IMR-90 (cell line): ENCODE measurements at regions not wholly inside any gene's neighbourhood (a gene's known extent, or its start where the extent isn't known, plus 50 kb on each side); places are given as distances from the start of the nearest gene placed in this dataset.

Experiments used
- ATAC-seq: fragments of 200-7000 bp; cut with Tn5 transposase; 2 replicates; pipeline ENCODE4 v1.9.1; 2020; ENCODE audit warnings: low read depth, mild to moderate bottlenecking, moderate library complexity
- BruUV-seq: library from RNA; stranded (reverse); fragments of 400-500 nt; replicated peaks from 2 replicates; lab custom pipeline; 2021; lab: Mats Ljungman, UMichigan
- CTCF ChIA-PET: fragments of 300-600 bp; formaldehyde crosslinking; extraction: SDS; loops from one replicate; lab custom pipeline; 2021; ENCODE audit warnings: antibody characterized with exemption; lab: Yijun Ruan, JAX
- POLR2A ChIA-PET: fragments of 300-600 bp; sonication (Branson Sonifier 250); formaldehyde crosslinking; loops from one replicate; lab custom pipeline; 2022; ENCODE audit warnings: antibody characterized with exemption; ENCODE audit not compliant: unreplicated experiment; lab: Charles Lee
- DNase-seq: peaks from one replicate; pipeline ENCODE4 v3.0.0; 2013
- H2AFZ ChIP-seq: replicated peaks from 2 replicates; pipeline ENCODE3; 2013; ENCODE audit warnings: low read length, mild to moderate bottlenecking; ENCODE audit not compliant: poor library complexity
- H2AK5ac ChIP-seq: 2 replicates; pipeline ENCODE4 v1.6.1; 2013; ENCODE audit warnings: low read depth, low read length, inconsistent platforms
- H2AK9ac ChIP-seq: replicated peaks from 2 replicates; pipeline ENCODE3; 2013; ENCODE audit warnings: mild to moderate bottlenecking, low read depth, low read length, moderate library complexity; ENCODE audit not compliant: poor library complexity
- H2BK120ac ChIP-seq: 2 replicates; pipeline ENCODE4 v1.6.1; 2013; ENCODE audit warnings: low read depth, low read length, inconsistent platforms
- H2BK15ac ChIP-seq: 3 replicates; pipeline ENCODE4 v1.6.1; 2013; ENCODE audit warnings: low read depth, low read length, inconsistent platforms
- H2BK20ac ChIP-seq: 2 replicates; pipeline ENCODE4 v1.6.1; 2013; ENCODE audit warnings: low read depth, mild to moderate bottlenecking, inconsistent platforms, low read length, moderate library complexity
- H2BK5ac ChIP-seq: 2 replicates; pipeline ENCODE4 v1.6.1; 2013; ENCODE audit warnings: mild to moderate bottlenecking, low read depth, low read length, inconsistent platforms; ENCODE audit not compliant: poor library complexity, severe bottlenecking
- H3K14ac ChIP-seq: replicated peaks from 2 replicates; pipeline ENCODE4 v1.6.1; 2013; ENCODE audit warnings: low read depth, low read length, inconsistent platforms
- H3K18ac ChIP-seq: 2 replicates; pipeline ENCODE4 v1.6.1; 2013; ENCODE audit warnings: low read depth, low read length, control low read depth
- H3K23ac ChIP-seq: 2 replicates; pipeline ENCODE4 v1.6.1; 2013; ENCODE audit warnings: low read depth, low read length, inconsistent platforms
- H3K27ac ChIP-seq: 2 replicates; pipeline ENCODE4 v1.5.1; 2013; ENCODE audit warnings: mild to moderate bottlenecking, control low read depth, low read length; ENCODE audit not compliant: insufficient read depth
- H3K27me3 ChIP-seq: 2 replicates; pipeline ENCODE4 v1.6.1; 2013; ENCODE audit warnings: low read length; ENCODE audit not compliant: control insufficient read depth, insufficient read depth
- H3K36me3 ChIP-seq: 2 replicates; pipeline ENCODE4 v1.6.1; 2013; ENCODE audit warnings: low read length, mixed read lengths; ENCODE audit not compliant: control insufficient read depth, insufficient read depth
- H3K4ac ChIP-seq: 2 replicates; pipeline ENCODE4 v1.6.1; 2013; ENCODE audit warnings: low read depth, low read length, inconsistent platforms
- H3K4me1 ChIP-seq: 2 replicates; pipeline ENCODE4 v1.6.1; 2013; ENCODE audit warnings: low read length, mixed read lengths; ENCODE audit not compliant: control insufficient read depth, insufficient read depth
- H3K4me2 ChIP-seq: 2 replicates; pipeline ENCODE4 v1.6.1; 2013; ENCODE audit warnings: low read depth, mild to moderate bottlenecking, control low read depth, low read length, moderate library complexity
- H3K4me3 ChIP-seq: 2 replicates; pipeline ENCODE4 v1.5.1; 2013; ENCODE audit warnings: low read depth, mild to moderate bottlenecking, control low read depth, low read length, moderate library complexity; ENCODE audit not compliant: insufficient read depth
- H3K56ac ChIP-seq: 2 replicates; pipeline ENCODE4 v1.6.1; 2013; ENCODE audit warnings: low read length, inconsistent platforms; ENCODE audit not compliant: insufficient read depth; ENCODE audit errors: extremely low read depth
- H3K79me1 ChIP-seq, 2 experiments: 2 replicates each; pipeline ENCODE4 v1.6.1; 2013; ENCODE audit warnings: low read length in 2 of 2, inconsistent platforms in 1 of 2, low read depth in 1 of 2
- H3K9ac ChIP-seq: 2 replicates; pipeline ENCODE4 v1.6.1; 2013; ENCODE audit warnings: low read depth, low read length, control low read depth
- H3K9me1 ChIP-seq: 2 replicates; pipeline ENCODE4 v1.6.1; 2013; ENCODE audit warnings: low read length, inconsistent platforms; ENCODE audit not compliant: insufficient read depth
- H3K9me3 ChIP-seq: 2 replicates; pipeline ENCODE4 v1.6.1; 2013; ENCODE audit warnings: low read length; ENCODE audit not compliant: control insufficient read depth, insufficient read depth
- H4K20me1 ChIP-seq: 2 replicates; pipeline ENCODE4 v1.6.1; 2013; ENCODE audit warnings: low read length, inconsistent platforms; ENCODE audit not compliant: insufficient read depth
- H4K5ac ChIP-seq: 2 replicates; pipeline ENCODE4 v1.6.1; 2013; ENCODE audit warnings: mild to moderate bottlenecking, low read depth, low read length, control low read depth
- H4K8ac ChIP-seq, 2 experiments: 2 replicates each; pipeline ENCODE4 v1.6.1; 2013; ENCODE audit warnings: low read depth in 2 of 2, low read length in 2 of 2, control low read depth in 1 of 2, inconsistent platforms in 1 of 2
- H4K91ac ChIP-seq: 2 replicates; pipeline ENCODE4 v1.6.1; 2013; ENCODE audit warnings: low read depth, low read length, inconsistent platforms; ENCODE audit not compliant: insufficient read depth
- BHLHE40 ChIP-seq: fragments of 150-350 bp; IDR thresholded peaks from 2 replicates; pipeline ENCODE4 v1.6.1; 2016; ENCODE audit warnings: mild to moderate bottlenecking, low read depth, low read length
- CHD1 ChIP-seq: IDR thresholded peaks from 2 replicates; pipeline ENCODE4 v1.6.1; 2012; ENCODE audit warnings: low read depth, low read length, improper control_type of control experiment
- MAFK ChIP-seq: IDR thresholded peaks from 2 replicates; pipeline ENCODE4 v1.6.1; 2012; ENCODE audit warnings: low read depth, low read length, improper control_type of control experiment
- MXI1 ChIP-seq: IDR thresholded peaks from 2 replicates; pipeline ENCODE4 v1.6.1; 2012; ENCODE audit warnings: low read depth, mild to moderate bottlenecking, low read length, moderate library complexity, borderline replicate concordance
- SMC3 ChIP-seq: fragments of 150-350 bp; IDR thresholded peaks from 2 replicates; pipeline ENCODE4 v1.6.1; 2016; ENCODE audit warnings: low read depth, mild to moderate bottlenecking, antibody characterized with exemption, low read length, moderate library complexity
- WGBS, 2 experiments: methylation state at CpG; one replicate each; pipeline versions ENCODE4 v1.1.5 to v1.1.7; 2013; ENCODE audit warnings: missing lambda C conversion rate in 2 of 2; ENCODE audit not compliant: insufficient read length in 1 of 2; ENCODE audit errors: extremely low coverage in 2 of 2; 5-methylcytosine and 5-hydroxymethylcytosine counted together
- dilution Hi-C: fragments of 300-500 bp; cut with HindIII; formaldehyde crosslinking; loops from one replicate; pipeline ENCODE4 v1.14.3; 2018; ENCODE audit warnings: low sequenced_read_pairs; ENCODE audit not compliant: unreplicated experiment
- in situ Hi-C: fragments of 300-500 bp; cut with MboI; formaldehyde crosslinking; loops from 3 replicates; pipeline ENCODE4 v1.14.3; 2019; ENCODE audit warnings: low sequenced_read_pairs, inconsistent platforms, mixed read lengths
- intact Hi-C: fragments of 100-400 bp; cut with micrococcal nuclease; formaldehyde crosslinking; loops from 2 replicates; pipeline ENCODE4 v1.10.0; 2022
- TF ChIP-seq, protein P1 (sequence below): conservative IDR thresholded peaks from 2 replicates; pipeline ENCODE4 v1.5.1; 2012; ENCODE audit warnings: mild to moderate bottlenecking, low read depth, low read length, improper control_type of control experiment

DNA sequence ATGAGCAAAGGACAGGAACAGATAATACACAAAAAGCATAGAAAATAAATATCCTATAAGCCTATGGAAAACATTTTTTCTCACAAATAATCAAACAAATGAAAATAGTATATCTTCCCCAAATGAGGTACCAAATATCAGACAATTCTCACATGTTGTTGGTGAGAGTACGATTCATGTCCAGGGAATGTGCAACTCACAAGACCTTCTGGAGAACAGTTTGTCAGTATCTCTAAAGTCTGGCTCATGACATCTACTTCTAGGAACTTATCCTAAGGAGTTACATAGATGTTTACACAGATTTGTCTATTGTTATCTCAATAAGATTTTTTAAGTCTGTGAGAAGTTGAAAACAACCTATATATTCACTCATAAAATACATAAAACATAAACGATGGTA, 80.3 kb upstream of the ARHGEF7 start:
- no peak overlapping the region for H2BK120ac ChIP-seq
- H2BK20ac ChIP-seq = no peak overlapping the region
- H3K4me1 ChIP-seq = peaks cover 6% of the 10 kb centered on the region
- in situ Hi-C loops (no loop called here), dilution Hi-C loops (no loop called here), intact Hi-C loops (no loop called here)
- H3K27me3 ChIP-seq = peaks cover 7% of the 10 kb centered on the region
- H4K5ac ChIP-seq = no peak overlapping the region
- H3K18ac ChIP-seq = no peak overlapping the region
- WGBS, 2 experiments = no CpG with 5 or more reads among the region's 2 CpGs
- H3K4me3 ChIP-seq = no peak overlapping the region
- H2BK15ac ChIP-seq = no peak overlapping the region
- H3K23ac ChIP-seq = no peak overlapping the region
- TF ChIP-seq MAFK = no peak
- peak; percentile 59; the same call in 1 of the 2 replicates for TF ChIP-seq BHLHE40
- no peak for TF ChIP-seq SMC3
- TF ChIP-seq CHD1 = no peak
- TF ChIP-seq, protein P1, sequence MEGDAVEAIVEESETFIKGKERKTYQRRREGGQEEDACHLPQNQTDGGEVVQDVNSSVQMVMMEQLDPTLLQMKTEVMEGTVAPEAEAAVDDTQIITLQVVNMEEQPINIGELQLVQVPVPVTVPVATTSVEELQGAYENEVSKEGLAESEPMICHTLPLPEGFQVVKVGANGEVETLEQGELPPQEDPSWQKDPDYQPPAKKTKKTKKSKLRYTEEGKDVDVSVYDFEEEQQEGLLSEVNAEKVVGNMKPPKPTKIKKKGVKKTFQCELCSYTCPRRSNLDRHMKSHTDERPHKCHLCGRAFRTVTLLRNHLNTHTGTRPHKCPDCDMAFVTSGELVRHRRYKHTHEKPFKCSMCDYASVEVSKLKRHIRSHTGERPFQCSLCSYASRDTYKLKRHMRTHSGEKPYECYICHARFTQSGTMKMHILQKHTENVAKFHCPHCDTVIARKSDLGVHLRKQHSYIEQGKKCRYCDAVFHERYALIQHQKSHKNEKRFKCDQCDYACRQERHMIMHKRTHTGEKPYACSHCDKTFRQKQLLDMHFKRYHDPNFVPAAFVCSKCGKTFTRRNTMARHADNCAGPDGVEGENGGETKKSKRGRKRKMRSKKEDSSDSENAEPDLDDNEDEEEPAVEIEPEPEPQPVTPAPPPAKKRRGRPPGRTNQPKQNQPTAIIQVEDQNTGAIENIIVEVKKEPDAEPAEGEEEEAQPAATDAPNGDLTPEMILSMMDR = no peak
- TF ChIP-seq MXI1 = no peak
- H3K4me2 ChIP-seq = no peak overlapping the region
- no peak overlapping the region for H2AK5ac ChIP-seq
- H2BK5ac ChIP-seq = no peak overlapping the region
- no peak overlapping the region for H3K56ac ChIP-seq
- no peaks in the 10 kb centered on the region for H3K79me1 ChIP-seq
- no TSS peak for BruUV-seq
- H4K20me1 ChIP-seq = no peaks in the 10 kb centered on the region
- no peak overlapping the region for H4K91ac ChIP-seq
- ATAC-seq (no peak), DNase-seq (peak; percentile 63)
- H3K36me3 ChIP-seq = no peaks in the 10 kb centered on the region
- H3K9ac ChIP-seq = no peak overlapping the region
- no peak overlapping the region for H3K27ac ChIP-seq
- CTCF ChIA-PET = no interaction called here
- no peak overlapping the region for H2AFZ ChIP-seq
- no peak overlapping the region for H3K14ac ChIP-seq
- no peak overlapping the region for H4K8ac ChIP-seq
- peaks cover 12% of the 10 kb centered on the region; the same call in 1 of the 2 replicates for H3K9me1 ChIP-seq
- H3K4ac ChIP-seq = no peak overlapping the region
- POLR2A ChIA-PET = no interaction called here
- H3K9me3 ChIP-seq = no peaks in the 10 kb centered on the region
- H2AK9ac ChIP-seq = no peak overlapping the region
